ENCODE measurements at regions not wholly inside any gene's neighbourhood (a gene's known extent, or its start where the extent isn't known, plus 50 kb on each side); places are given as distances from the start of the nearest gene placed in this dataset.

- H3K27me3 ChIP-seq = no peaks in the 10 kb centered on the region
- WGBS, 4 donors = 68 to 86% (median 74%) methylated on average over 1 of the region's 1 CpG
- ATAC-seq = no peak
- no peak overlapping the region for H3K4me3 ChIP-seq
- peaks cover 0 to under 1% (median 0%) of the 10 kb centered on the region in 12 donors for H3K9me3 ChIP-seq
- TF ChIP-seq POLR2A (IDR thresholded peaks at IDR 0.05) = no peak
- no peak for TF ChIP-seq CTCF (IDR thresholded peaks at IDR 0.05)
- peaks cover 0 to 21% (median 7%) of the 10 kb centered on the region in 12 donors for H3K4me1 ChIP-seq
- H3K36me3 ChIP-seq = no peaks in the 10 kb centered on the region
- H3K27ac ChIP-seq = no peak overlapping the region
- no peak for DNase-seq
- intact Hi-C loops (cut with DNase I) = no loop called here
These were observed 360.2 kb downstream of the FSIP2 start for GRCh38 chr2:186098821-186099220.

GRCh38 chr2:186099826-186100225 lies 361.2 kb downstream of the FSIP2 start:
- DNase-seq (no peak), ATAC-seq (no peak)
- peaks cover 0 to 3% (median 0%) of the 10 kb centered on the region in 12 donors for H3K9me3 ChIP-seq
- H3K27me3 ChIP-seq = no peaks in the 10 kb centered on the region
- intact Hi-C loops (cut with DNase I) = no loop called here
- 75 to 84% (median 78%) methylated on average over 2 of the region's 2 CpGs for WGBS, 4 donors
- no peaks in the 10 kb centered on the region for H3K36me3 ChIP-seq
- peaks cover 0 to 21% (median 7%) of the 10 kb centered on the region in 12 donors for H3K4me1 ChIP-seq
- no peak overlapping the region for H3K27ac ChIP-seq
- no peak overlapping the region for H3K4me3 ChIP-seq
- no peak for TF ChIP-seq POLR2A (IDR thresholded peaks at IDR 0.05)

GRCh38 chr2:186100636-186101035 lies 362.0 kb downstream of the FSIP2 start:
- intact Hi-C loops (cut with DNase I) = no loop called here
- Histone ChIP-seq H3K27me3 (no peaks in the 10 kb centered on the region), H3K27ac (no peak overlapping the region), H3K36me3 (no peaks in the 10 kb centered on the region), H3K9me3 (peaks cover 0 to 3% (median 0%) of the 10 kb centered on the region in 12 donors), H3K4me3 (no peak overlapping the region), H3K4me1 (peaks cover 0 to 21% (median 7%) of the 10 kb centered on the region in 12 donors)
- ATAC-seq = no peak
- DNase-seq = no peak
- TF ChIP-seq POLR2A (IDR thresholded peaks at IDR 0.05) (no peak), CTCF (IDR thresholded peaks at IDR 0.05) (no peak)

GRCh38 chr2:186101616-186102015 lies 363.0 kb downstream of the FSIP2 start:
- peaks cover 0 to 21% (median 7%) of the 10 kb centered on the region in 12 donors for H3K4me1 ChIP-seq
- WGBS, 4 donors = 37 to 43% (median 41%) methylated on average over 3 of the region's 3 CpGs
- no peak overlapping the region for H3K4me3 ChIP-seq
- intact Hi-C loops (cut with DNase I) = no loop called here
- no peaks in the 10 kb centered on the region for H3K27me3 ChIP-seq
- H3K27ac ChIP-seq = no peak overlapping the region
- H3K9me3 ChIP-seq = peaks cover 0 to 3% (median 0%) of the 10 kb centered on the region in 12 donors
- no peak for TF ChIP-seq POLR2A (IDR thresholded peaks at IDR 0.05)
- no peak for TF ChIP-seq CTCF (IDR thresholded peaks at IDR 0.05)
- ATAC-seq (peak in 3 of 4 donors; percentile 74 to 91 (median 87)), DNase-seq (peak in 2 of 5 donors; percentile 15 to 33)
- H3K36me3 ChIP-seq = no peaks in the 10 kb centered on the region

- no peak for ATAC-seq
- intact Hi-C loops (cut with DNase I) = no loop called here
These were observed 364.7 kb downstream of the FSIP2 start for GRCh38 chr2:186103276-186103675.

More at GRCh38 chr2:186103276-186103675, 364.7 kb downstream of the FSIP2 start:
- Histone ChIP-seq H3K4me1 (peaks cover 0 to 21% (median 7%) of the 10 kb centered on the region in 12 donors), H3K27me3 (no peaks in the 10 kb centered on the region), H3K4me3 (no peak overlapping the region), H3K36me3 (no peaks in the 10 kb centered on the region), H3K27ac (no peak overlapping the region), H3K9me3 (peaks cover 0 to 3% (median 0%) of the 10 kb centered on the region in 12 donors)
- WGBS, 4 donors = 95 to 98% (median 97%) methylated on average over 2 of the region's 2 CpGs
- no peak for DNase-seq
- TF ChIP-seq CTCF (IDR thresholded peaks at IDR 0.05) = no peak
- no peak for TF ChIP-seq POLR2A (IDR thresholded peaks at IDR 0.05)
